ENCODE measurements at regions not wholly inside any gene's neighbourhood (a gene's known extent, or its start where the extent isn't known, plus 50 kb on each side); places are given as distances from the start of the nearest gene placed in this dataset.

- DNase-seq, result no peak
Measured at GRCh38 chr12:116404913-116405611, 127.6 kb upstream of the MED13L start.

GRCh38 chr12:116406529-116406928, 129.0 kb upstream of the MED13L start:
- DNase-seq, result peak; percentile 9

- DNase-seq, result no peak
Measured at GRCh38 chr12:116408489-116409250, 131.2 kb upstream of the MED13L start.

- no peak for DNase-seq
Measured at GRCh38 chr12:116411977-116412376, 134.5 kb upstream of the MED13L start.

GRCh38 chr12:116414891-116415290, 137.4 kb upstream of the MED13L start:
- no peak for DNase-seq

- no peak for DNase-seq
Measured at GRCh38 chr12:116415408-116416108, 138.1 kb upstream of the MED13L start.

GRCh38 chr12:116416166-116416565, 138.7 kb upstream of the MED13L start:
- DNase-seq, result no peak

GRCh38 chr12:116418551-116418950, 140.6 kb upstream of the MAP1LC3B2 start:
- no peak for DNase-seq

- no peak for DNase-seq
Measured at GRCh38 chr12:116420227-116420880, 138.8 kb upstream of the MAP1LC3B2 start.

GRCh38 chr12:116421785-116422538, 137.2 kb upstream of the MAP1LC3B2 start:
- no peak for DNase-seq

GRCh38 chr12:116423094-116423493, 136.1 kb upstream of the MAP1LC3B2 start:
- DNase-seq, result no peak

- no peak for DNase-seq
Measured at GRCh38 chr12:116425256-116426193, 133.7 kb upstream of the MAP1LC3B2 start.

GRCh38 chr12:116426391-116427136, 132.6 kb upstream of the MAP1LC3B2 start:
- DNase-seq, result no peak

- no peak for DNase-seq
Measured at GRCh38 chr12:116427200-116427930, 131.8 kb upstream of the MAP1LC3B2 start.

- DNase-seq, result no peak
Measured at GRCh38 chr12:116429826-116430360, 129.3 kb upstream of the MAP1LC3B2 start.

GRCh38 chr12:116430911-116431565, 128.1 kb upstream of the MAP1LC3B2 start:
- DNase-seq, result no peak

GRCh38 chr12:116431677-116432300, 127.4 kb upstream of the MAP1LC3B2 start:
- DNase-seq, result no peak

GRCh38 chr12:116432314-116432750, 126.8 kb upstream of the MAP1LC3B2 start:
- no peak for DNase-seq

All from NK-92 treated with Interleukin-12 subunit alpha and Interleukin-12 subunit beta, amount 100 ng/mL, for 24 hours (cell line).